ENCODE measurements at regions not wholly inside any gene's neighbourhood (a gene's known extent, or its start where the extent isn't known, plus 50 kb on each side); places are given as distances from the start of the nearest gene placed in this dataset.

- DNase-seq = no peak
Observed at GRCh38 chr2:139940686-139941085, 1160.5 kb upstream of the NXPH2 start.

GRCh38 chr2:139925903-139926302 is 1145.7 kb upstream of the NXPH2 start:
- DNase-seq = no peak

GRCh38 chr2:139924070-139924469 is 1143.9 kb upstream of the NXPH2 start:
- DNase-seq = no peak

GRCh38 chr2:139918982-139919381 is 1138.8 kb upstream of the NXPH2 start:
- no peak for DNase-seq

- no peak for DNase-seq
Observed at GRCh38 chr2:139917690-139918384, 1137.6 kb upstream of the NXPH2 start.

GRCh38 chr2:139916822-139917221 is 1136.6 kb upstream of the NXPH2 start:
- DNase-seq = no peak

- DNase-seq = no peak
Observed at GRCh38 chr2:139911160-139911559, 1131.0 kb upstream of the NXPH2 start.

GRCh38 chr2:139909136-139909535 is 1128.9 kb upstream of the NXPH2 start:
- DNase-seq = no peak

- DNase-seq = no peak
Observed at GRCh38 chr2:139905624-139906023, 1125.4 kb upstream of the NXPH2 start.

- DNase-seq = no peak
Observed at GRCh38 chr2:139891636-139892035, 1111.4 kb upstream of the NXPH2 start.

- DNase-seq = no peak
Observed at GRCh38 chr2:139885921-139886498, 1105.8 kb upstream of the NXPH2 start.

- no peak for DNase-seq
Observed at GRCh38 chr2:139876964-139877363, 1096.8 kb upstream of the NXPH2 start.

GRCh38 chr2:139876321-139876720 is 1096.1 kb upstream of the NXPH2 start:
- DNase-seq = no peak

GRCh38 chr2:139872503-139872902 is 1092.3 kb upstream of the NXPH2 start:
- no peak for DNase-seq

GRCh38 chr2:139872032-139872431 is 1091.8 kb upstream of the NXPH2 start:
- no peak for DNase-seq

- DNase-seq = no peak
Observed at GRCh38 chr2:139867601-139868226, 1087.5 kb upstream of the NXPH2 start.

- no peak for DNase-seq
Observed at GRCh38 chr2:139864821-139865302, 1084.7 kb upstream of the NXPH2 start.

- DNase-seq = no peak
Observed at GRCh38 chr2:139854769-139855483, 1074.7 kb upstream of the NXPH2 start.

GRCh38 chr2:139850254-139850890 is 1070.2 kb upstream of the NXPH2 start:
- no peak for DNase-seq

GRCh38 chr2:139836769-139837168 is 1056.6 kb upstream of the NXPH2 start:
- DNase-seq = no peak

GRCh38 chr2:139835101-139835500 is 1054.9 kb upstream of the NXPH2 start:
- DNase-seq = no peak

GRCh38 chr2:139828011-139828410 is 1047.8 kb upstream of the NXPH2 start:
- DNase-seq = no peak

GRCh38 chr2:139825726-139826125 is 1045.5 kb upstream of the NXPH2 start:
- no peak for DNase-seq
